ENCODE measurements at regions not wholly inside any gene's neighbourhood (a gene's known extent, or its start where the extent isn't known, plus 50 kb on each side); places are given as distances from the start of the nearest gene placed in this dataset.

DNA sequence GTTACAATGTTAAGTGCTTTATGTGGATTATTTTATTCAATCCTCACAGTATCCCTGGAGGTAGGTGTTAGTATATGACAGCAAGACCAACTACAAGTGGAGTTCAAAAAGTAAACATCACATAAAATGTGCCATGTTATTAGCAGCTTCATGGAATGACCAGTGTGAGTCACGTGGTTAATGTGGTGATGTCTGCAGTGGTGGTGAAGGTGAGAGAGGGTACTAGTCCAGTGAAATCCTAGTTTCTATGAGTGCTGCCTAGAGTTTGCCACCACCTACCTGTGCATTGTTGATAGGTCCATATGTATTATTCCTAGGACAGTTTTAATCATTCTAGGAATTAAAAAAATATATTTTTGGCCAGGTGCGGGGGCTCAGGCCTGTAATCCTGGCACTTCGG lies 865.2 kb upstream of the DDX18 start:
- H3K4me3 ChIP-seq (ENCODE audit: control insufficient read depth, low read depth, low read length) = no peak overlapping the region
- DNase-seq (ENCODE audit: low read depth) = no peak
- TF ChIP-seq, protein P1, sequence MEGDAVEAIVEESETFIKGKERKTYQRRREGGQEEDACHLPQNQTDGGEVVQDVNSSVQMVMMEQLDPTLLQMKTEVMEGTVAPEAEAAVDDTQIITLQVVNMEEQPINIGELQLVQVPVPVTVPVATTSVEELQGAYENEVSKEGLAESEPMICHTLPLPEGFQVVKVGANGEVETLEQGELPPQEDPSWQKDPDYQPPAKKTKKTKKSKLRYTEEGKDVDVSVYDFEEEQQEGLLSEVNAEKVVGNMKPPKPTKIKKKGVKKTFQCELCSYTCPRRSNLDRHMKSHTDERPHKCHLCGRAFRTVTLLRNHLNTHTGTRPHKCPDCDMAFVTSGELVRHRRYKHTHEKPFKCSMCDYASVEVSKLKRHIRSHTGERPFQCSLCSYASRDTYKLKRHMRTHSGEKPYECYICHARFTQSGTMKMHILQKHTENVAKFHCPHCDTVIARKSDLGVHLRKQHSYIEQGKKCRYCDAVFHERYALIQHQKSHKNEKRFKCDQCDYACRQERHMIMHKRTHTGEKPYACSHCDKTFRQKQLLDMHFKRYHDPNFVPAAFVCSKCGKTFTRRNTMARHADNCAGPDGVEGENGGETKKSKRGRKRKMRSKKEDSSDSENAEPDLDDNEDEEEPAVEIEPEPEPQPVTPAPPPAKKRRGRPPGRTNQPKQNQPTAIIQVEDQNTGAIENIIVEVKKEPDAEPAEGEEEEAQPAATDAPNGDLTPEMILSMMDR (IDR thresholded peaks at IDR 0.05; ENCODE audit: control insufficient read depth, insufficient read depth, low read depth, low read length, missing control alignments) = no peak

DNA sequence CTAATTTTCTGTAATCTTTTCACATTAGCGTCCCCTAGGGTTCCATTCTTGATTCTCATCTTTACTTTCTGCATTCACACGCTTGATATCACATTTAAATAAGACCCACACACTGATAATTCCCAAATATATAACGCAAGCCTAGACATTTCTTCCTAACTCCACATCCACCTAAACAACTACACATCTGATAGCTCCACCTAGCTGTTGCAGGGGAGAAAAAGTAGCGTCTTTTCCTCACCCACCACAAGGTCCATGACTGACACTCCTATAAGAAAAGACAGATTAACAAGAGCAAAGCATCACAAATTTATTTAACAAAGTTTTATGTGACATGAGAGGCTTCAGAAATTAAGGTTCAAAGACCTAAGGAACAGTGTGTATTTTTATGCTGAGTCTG lies 862.2 kb upstream of the DDX18 start:
- TF ChIP-seq, protein P1 (IDR thresholded peaks at IDR 0.05; ENCODE audit: control insufficient read depth, insufficient read depth, low read depth, low read length, missing control alignments) = no peak
- no peak for DNase-seq (ENCODE audit: low read depth)
- H3K4me3 ChIP-seq (ENCODE audit: control insufficient read depth, low read depth, low read length) = no peak overlapping the region

DNA sequence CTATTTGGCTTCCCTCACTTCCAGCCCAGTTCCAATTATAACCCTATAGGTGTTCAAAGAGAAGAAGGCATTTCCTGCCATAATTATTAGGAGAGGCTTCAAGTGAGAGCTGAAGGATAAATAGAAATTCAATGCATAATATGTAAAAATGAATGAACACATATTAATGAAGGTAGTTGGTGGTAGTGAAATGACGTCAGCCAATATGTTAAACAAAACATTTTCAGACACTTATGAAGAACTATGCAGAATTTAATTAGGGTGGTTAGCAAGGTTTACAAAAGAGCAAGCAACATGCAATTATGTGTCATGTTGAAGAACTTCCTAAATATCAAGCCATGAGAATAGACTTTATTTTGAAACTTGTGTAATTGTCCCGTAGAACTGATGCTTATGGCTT lies 858.8 kb upstream of the DDX18 start:
- DNase-seq (ENCODE audit: low read depth) = no peak
- H3K4me3 ChIP-seq (ENCODE audit: control insufficient read depth, low read depth, low read length) = no peak overlapping the region
- TF ChIP-seq, protein P1 (IDR thresholded peaks at IDR 0.05; ENCODE audit: control insufficient read depth, insufficient read depth, low read depth, low read length, missing control alignments) = no peak

DNA sequence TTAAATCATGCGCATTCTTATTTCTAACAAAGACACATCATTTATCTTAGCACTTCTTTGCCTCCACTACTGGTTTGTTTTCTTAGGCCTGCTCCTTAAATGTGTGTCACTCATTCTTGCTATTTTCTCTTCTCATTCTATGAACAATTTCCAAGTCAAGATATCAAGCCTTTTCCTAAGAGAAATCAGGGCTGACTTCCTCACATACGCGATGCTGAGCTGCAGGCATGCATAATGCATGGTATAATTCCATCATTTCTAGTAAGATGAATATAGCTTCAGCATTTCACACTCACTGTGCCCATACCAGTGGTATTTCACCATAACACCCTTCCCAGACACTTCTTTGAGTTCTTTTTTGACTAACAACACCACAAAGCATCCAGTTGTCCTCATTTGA lies 838.9 kb upstream of the DDX18 start:
- no peak for DNase-seq (ENCODE audit: low read depth)
- no peak overlapping the region for H3K4me3 ChIP-seq (ENCODE audit: control insufficient read depth, low read depth, low read length)
- TF ChIP-seq, protein P1 (IDR thresholded peaks at IDR 0.05; ENCODE audit: control insufficient read depth, insufficient read depth, low read depth, low read length, missing control alignments) = no peak

DNA sequence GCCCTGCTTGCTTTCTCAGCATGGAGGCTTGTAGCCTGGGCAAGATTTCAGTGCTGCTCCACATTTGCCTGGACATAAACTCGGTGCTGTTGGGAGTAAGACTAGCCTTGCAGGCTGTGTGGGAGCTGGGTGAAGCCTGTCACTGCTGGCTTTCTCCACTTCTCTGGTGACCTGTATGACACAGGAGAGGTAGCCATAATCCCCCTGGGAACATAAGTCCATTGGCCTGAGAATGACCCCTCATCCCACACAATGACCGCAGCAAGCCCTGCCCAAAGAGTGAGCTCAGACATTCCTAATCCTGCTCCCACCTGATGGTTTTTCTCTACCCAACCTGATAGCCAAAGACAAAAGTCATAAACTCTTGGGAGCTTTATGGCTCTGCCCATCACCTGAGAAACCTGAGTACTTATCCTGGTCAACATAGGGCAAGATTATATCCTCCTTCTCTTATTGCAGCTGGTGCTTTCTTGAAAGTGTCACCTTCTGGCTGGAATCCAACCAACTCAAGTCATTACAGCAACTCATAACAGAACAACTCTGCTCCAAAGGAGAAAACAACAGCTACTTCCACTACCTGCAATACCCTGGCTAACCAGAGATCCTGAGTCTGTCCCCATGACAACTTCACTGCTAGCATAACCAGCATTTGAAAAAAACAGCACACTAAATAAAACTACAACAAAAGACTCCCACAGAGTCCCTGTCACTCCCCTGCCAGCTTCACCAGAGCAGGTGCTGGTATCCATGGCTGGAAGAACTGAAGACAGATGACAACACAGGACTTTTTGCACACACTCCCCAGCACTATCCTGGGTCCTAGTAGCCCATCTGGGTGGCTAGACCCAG lies 834.4 kb upstream of the DDX18 start:
- no peak for DNase-seq (ENCODE audit: low read depth)
- TF ChIP-seq, protein P1 (IDR thresholded peaks at IDR 0.05; ENCODE audit: control insufficient read depth, insufficient read depth, low read depth, low read length, missing control alignments) = no peak
- no peak overlapping the region for H3K4me3 ChIP-seq (ENCODE audit: control insufficient read depth, low read depth, low read length)

DNA sequence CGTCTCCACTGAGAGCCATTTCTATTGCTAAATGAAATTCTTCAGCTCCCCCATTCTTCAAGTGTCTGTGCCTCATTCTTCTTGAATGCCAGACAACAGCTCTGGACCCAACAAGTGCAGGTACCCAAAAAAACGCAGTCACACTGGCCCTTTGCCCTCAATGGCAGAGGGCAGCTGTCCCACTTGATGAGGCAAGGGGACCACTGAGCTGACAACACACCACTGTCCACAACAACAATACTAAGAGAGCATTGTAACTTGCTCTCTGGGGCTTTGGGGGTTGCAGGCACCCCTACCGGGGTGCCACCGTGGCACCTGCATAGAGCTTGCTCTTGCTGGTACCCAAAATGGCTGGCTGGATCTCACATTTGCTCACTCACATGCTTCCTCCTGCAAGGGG lies 827.0 kb upstream of the DDX18 start:
- TF ChIP-seq, protein P1 (IDR thresholded peaks at IDR 0.05; ENCODE audit: control insufficient read depth, insufficient read depth, low read depth, low read length, missing control alignments) = no peak
- no peak for DNase-seq (ENCODE audit: low read depth)
- H3K4me3 ChIP-seq (ENCODE audit: control insufficient read depth, low read depth, low read length) = no peak overlapping the region

All from AG09309 (cell line).